Mucosa of descending colon (tissue), 3 donors: ENCODE measurements at regions not wholly inside any gene's neighbourhood (a gene's known extent, or its start where the extent isn't known, plus 50 kb on each side); places are given as distances from the start of the nearest gene placed in this dataset.

Source experiments
- ATAC-seq: fragments of 200-7000 bp; cut with Tn5 transposase; one replicate; pipeline ENCODE4 v1.9.1; 2020; ENCODE audit warnings: mild to moderate bottlenecking, moderate library complexity
- DNase-seq, 3 donors: peaks; one replicate each; pipeline ENCODE4 v3.0.0-alpha.2; 2020
- H3K36me3 ChIP-seq: fragments of 200-600 bp; one replicate; pipeline ENCODE4 v1.8.0; 2021; ENCODE audit warnings: low read depth, mild to moderate bottlenecking
- H3K4me1 ChIP-seq: fragments of 200-600 bp; one replicate; pipeline ENCODE4 v1.8.0; 2021; ENCODE audit warnings: low read depth, mild to moderate bottlenecking
- H3K4me3 ChIP-seq: fragments of 200-600 bp; one replicate; pipeline ENCODE4 v1.8.0; 2021; ENCODE audit warnings: mild to moderate bottlenecking
- H3K9me3 ChIP-seq: fragments of 200-600 bp; one replicate; pipeline ENCODE4 v1.8.0; 2021; ENCODE audit warnings: mild to moderate bottlenecking
- CTCF ChIP-seq: fragments of 200-600 bp; IDR thresholded peaks from one replicate; pipeline ENCODE4 v1.8.0; 2022; ENCODE audit warnings: antibody characterized with exemption, mild to moderate bottlenecking
- intact Hi-C, 2 donors: fragments of 100-400 bp; cut with DNase I in 1 of 2; cut with micrococcal nuclease in 1 of 2; formaldehyde crosslinking; loops; one replicate each; pipeline versions ENCODE4 v1.11.0 to v1.11.1; 2022; cut with DNase I, micrococcal nuclease
- donor health status: DM: no; HTN: no; CAD: no; lungs with moderate emphysema.
- donor health status: DM: no; HTN: no; CAD: no.
- donor health status: DM: no; HTN: yes; CAD: no.

GRCh38 chr13:110004814-110005213 is 218.4 kb upstream of the IRS2 start:
- ATAC-seq (no peak), DNase-seq (no peak)
- no peaks in the 10 kb centered on the region for H3K4me1 ChIP-seq
- TF ChIP-seq CTCF: no peak
- H3K4me3 ChIP-seq: no peak overlapping the region
- no peaks in the 10 kb centered on the region for H3K9me3 ChIP-seq
- no peaks in the 10 kb centered on the region for H3K36me3 ChIP-seq
- intact Hi-C loops: no loop called here

GRCh38 chr13:110001670-110002275 is 215.4 kb upstream of the IRS2 start:
- Histone ChIP-seq H3K9me3 (no peaks in the 10 kb centered on the region), H3K4me1 (no peaks in the 10 kb centered on the region), H3K36me3 (no peaks in the 10 kb centered on the region), H3K4me3 (no peak overlapping the region)
- intact Hi-C loops: no loop called here
- no peak for TF ChIP-seq CTCF
- ATAC-seq (no peak), DNase-seq (no peak)

GRCh38 chr13:110000534-110001345 is 214.4 kb upstream of the IRS2 start:
- Histone ChIP-seq H3K4me3 (no peak overlapping the region), H3K9me3 (no peaks in the 10 kb centered on the region), H3K4me1 (no peaks in the 10 kb centered on the region), H3K36me3 (no peaks in the 10 kb centered on the region)
- intact Hi-C loops: no loop called here
- no peak for DNase-seq
- no peak for ATAC-seq
- TF ChIP-seq CTCF: no peak

GRCh38 chr13:109999659-110000533 is 213.5 kb upstream of the IRS2 start:
- DNase-seq (no peak), ATAC-seq (no peak)
- Histone ChIP-seq H3K9me3 (no peaks in the 10 kb centered on the region), H3K4me3 (no peak overlapping the region), H3K4me1 (no peaks in the 10 kb centered on the region), H3K36me3 (no peaks in the 10 kb centered on the region)
- intact Hi-C loops: no loop called here
- TF ChIP-seq CTCF: no peak

- intact Hi-C loops: no loop called here
- H3K36me3 ChIP-seq: no peaks in the 10 kb centered on the region
- no peak for DNase-seq
- no peak for ATAC-seq
- TF ChIP-seq CTCF: no peak
- no peak overlapping the region for H3K4me3 ChIP-seq
- H3K4me1 ChIP-seq: no peaks in the 10 kb centered on the region
- no peaks in the 10 kb centered on the region for H3K9me3 ChIP-seq
These were observed 212.5 kb upstream of the IRS2 start for GRCh38 chr13:109998684-109999533.
